Suppressor macrophage treated with lipopolysaccharide for 4 hours (primary cell): ENCODE measurements at regions not wholly inside any gene's neighbourhood (a gene's known extent, or its start where the extent isn't known, plus 50 kb on each side); places are given as distances from the start of the nearest gene placed in this dataset.
A peak's percentile ranks its signal among the peaks of the same experiment; 100 is the strongest.

Experiments used
- DNase-seq: peaks from one replicate; pipeline ENCODE4 v3.0.0-alpha.2; 2020

DNA sequence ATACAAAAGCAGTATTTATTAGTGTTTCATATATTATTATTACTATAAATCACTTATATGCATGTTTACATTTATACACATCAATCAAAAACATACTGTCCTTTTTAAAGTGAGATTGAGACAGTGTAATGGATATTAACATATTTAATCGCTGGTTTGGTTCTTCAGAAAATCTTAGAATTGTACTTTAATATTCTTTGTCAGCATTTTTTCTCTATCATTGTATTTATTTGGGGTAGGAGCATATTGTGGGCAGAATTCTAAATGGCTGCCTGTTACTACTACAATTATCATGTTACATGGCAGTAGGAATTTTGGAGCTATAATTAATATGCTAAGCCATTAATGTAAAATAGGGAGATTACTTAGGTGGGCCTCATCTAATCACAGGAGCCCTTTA lies 722.6 kb downstream of the TLR4 start:
- DNase-seq, result no peak

DNA sequence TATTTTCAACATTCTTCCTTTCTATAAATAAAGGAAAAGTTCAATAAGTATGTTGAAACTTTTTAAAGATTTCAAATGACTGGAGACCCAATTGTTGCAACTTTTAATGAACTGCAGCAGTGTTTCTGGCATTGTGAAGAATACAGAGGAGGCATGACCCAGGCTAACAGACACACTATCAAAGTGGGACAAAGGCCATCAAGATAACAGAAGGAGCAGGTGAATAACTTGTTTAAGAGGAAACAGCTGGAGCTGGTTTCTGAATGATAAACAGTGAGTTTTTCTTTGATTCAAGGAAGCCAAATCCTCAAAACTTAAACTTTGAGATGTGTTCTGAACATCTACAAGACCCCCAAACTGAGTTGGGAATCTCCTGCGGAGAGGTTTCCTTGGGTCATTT lies 734.6 kb downstream of the TLR4 start:
- no peak for DNase-seq

DNA sequence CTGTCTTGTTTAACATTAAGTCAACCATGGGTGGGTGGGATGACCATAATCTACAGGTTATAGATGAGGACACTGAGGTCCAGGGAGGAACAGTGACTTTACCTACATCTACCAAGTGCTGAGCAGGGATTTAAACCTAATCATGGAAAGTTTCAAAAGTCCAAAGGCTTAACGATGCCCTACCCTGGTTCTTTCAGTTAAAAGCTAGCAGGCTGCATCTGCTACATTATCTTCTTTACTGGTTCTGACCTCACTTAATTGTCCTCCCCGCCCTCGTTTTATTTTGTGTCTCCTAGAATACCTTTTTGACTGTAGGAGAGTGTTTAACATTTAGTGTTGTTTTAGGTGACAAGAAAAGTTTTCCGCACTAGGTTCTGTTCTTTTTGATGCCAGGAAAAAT lies 735.2 kb downstream of the TLR4 start:
- DNase-seq, result no peak

DNA sequence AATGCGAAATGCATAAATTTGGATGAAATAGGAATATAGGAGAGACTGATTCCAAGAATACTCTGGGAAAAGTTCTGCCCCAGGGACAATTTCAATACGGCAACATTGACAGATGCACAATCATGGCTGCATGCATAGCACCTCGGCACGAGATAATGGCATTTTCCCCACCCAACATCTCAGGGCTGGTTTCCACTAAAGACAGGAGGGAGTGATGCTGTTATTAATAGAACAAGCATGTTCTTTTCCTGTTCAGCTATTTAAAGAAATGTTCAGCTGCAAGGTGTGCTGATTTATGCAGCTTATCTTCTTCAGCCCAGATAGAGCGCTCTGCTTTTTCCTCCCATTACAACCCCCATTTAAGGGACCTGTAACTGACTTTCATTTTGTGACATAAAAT lies 740.2 kb downstream of the TLR4 start:
- no peak for DNase-seq

DNA sequence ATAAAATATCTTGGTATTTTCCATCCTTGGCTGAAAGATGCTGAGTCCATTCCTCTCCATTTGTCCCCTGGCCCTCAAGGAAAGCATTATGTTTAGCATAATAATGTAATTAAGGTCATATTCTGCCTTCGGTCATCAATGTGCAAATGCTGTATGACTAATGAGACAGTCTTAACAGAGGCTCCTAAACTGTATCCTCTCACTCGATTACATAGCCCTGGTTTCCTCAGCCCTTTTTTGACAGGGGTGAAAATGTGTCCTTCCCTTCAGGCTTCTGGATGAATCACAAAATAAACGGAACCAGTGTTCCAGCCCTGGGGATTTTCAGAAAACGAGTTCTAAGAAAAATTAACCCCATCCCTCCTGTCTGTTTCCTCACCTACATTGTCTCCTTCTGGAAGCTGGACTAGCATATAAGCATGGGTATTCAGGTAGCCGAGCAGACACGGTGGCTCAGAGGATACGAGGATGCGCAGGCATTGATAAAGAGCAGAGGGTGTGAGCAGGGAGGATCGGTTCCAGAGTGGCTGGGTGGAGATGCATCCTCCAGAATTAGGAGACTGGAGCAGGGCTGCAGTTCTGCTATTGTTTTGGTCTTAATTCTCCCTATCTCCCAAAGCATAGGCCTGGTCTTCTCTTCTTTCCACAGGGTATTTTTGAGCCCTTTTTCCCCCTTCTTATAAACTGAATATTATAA lies 742.9 kb downstream of the TLR4 start:
- no peak for DNase-seq

DNA sequence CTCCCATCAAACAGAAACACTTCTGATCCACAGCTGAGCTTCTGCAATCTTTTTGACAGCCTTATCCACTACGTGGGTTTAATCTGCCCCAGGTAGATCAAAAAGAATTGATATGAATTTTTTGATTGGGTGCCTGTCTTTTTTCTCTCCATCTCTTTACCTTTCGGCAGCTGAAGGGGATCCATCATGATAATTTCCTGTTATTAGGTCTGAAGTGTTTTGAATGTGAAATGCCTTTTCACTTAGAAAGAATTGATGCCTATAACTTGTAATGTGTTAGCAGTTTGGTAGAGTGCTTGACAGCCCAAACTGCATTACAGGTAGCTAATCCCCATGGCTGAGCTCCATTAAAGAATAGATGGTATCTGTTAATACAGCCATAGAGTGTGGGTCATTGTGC lies 745.4 kb downstream of the TLR4 start:
- no peak for DNase-seq

DNA sequence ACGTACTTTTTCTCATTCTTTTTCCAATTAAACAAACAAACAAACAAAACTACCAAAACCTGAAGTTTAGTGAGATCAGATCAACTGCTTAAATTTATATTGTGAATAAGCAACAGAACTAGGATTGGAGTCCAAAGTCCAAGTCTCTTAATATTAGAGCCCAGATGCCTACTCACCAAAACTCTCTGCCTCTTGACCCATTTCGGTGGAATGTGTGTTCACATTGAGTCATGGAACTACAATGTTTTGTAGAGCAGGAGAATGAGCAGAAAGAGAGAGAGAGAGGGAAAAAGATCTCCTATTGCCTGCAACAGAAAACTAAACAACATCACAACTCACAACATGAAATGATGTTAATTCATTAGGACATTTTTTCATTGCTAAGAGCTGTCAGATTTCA lies 751.1 kb downstream of the TLR4 start:
- no peak for DNase-seq

DNA sequence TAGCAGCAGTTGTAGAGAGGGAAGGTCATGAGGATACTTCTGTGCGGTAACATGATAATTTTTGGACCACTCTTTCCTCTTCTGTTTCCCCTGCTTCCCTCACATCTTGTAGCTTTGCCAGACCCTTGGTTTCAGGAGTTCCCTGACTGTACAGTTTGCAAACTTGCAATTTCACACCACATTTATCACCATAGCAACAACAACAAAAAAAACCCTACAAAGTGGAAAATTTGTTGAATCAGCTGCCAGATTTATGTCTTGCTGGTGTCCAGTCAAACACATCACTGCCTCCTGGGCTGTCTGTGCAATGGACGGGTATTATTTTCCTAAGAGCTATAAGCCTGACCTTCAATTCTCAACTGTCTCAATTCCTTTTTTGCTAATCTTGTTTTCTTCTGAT lies 751.6 kb downstream of the TLR4 start:
- no peak for DNase-seq

DNA sequence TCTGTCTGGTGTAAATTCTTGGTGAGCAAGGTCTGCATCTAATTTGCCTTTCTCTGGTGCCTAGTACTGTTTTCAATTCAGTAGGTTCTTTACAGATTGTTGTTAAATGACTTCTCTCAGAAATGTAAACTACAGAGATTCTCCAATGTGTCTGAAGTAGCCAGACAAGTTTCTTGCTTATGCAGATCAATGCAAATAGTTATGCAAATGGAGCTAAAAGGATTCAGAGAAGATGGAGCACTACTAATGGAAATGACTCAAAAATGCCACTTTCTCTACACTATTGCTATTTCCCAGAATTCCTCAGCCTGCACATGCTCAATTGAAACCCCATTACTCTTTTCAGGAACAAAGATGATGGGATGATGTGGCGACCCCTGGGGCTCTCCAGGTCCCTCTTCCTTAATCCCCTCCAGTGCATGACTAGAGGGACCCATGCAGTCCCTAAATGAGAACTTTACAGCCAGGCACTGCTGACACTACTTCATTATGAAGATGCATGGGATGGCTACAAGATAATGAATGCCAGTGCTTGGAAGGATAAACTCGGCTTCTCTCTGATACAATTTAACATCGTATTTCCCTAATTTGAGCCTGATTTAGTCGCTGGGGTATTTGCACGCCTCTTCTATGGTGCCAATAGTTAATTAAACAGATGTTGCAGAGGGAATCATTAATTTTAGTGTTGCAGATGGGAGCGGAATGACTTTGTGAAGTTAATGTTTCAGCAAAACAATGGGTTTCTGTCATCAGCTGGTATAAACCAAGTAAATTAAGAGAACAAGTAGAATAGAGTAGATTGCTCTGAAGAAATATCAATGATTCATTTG lies 753.2 kb downstream of the TLR4 start:
- DNase-seq, result no peak

DNA sequence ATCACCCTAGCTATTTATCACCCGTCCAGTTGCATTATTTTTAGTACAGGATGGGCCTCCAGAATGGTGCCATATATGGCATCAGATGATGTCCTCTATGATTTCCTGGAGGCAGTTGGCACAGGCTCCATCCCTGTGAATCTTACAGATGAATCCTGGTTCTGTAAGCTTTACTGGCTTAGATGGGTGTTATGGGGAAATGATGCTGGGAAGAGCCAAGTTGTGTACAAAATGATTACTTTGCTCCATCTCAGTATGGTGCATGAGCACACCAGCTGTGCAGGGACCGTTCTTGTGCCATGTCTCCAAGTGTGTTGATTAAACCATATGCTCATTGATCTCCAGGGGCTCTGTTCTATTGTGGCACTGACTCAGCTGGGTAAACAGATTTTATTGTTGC lies 755.7 kb downstream of the TLR4 start:
- no peak for DNase-seq

DNA sequence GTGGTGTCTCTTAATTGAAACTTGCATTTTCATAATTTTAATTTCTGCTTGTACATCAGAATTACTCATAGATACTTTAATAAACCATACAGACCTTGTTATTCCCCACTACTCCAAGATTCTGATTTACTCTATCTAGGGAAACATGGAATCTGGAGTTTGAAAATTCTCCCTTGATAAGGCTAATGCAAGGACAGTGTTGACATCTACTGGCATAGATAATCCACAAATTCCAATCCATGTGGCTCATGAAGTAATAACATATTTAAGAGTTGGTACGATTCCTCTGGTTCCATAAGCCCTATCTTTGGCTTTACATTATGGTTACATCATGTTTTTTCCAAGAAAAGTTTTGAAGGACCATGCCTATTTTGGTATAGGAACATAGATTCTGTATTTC lies 759.2 kb downstream of the TLR4 start:
- no peak for DNase-seq

DNA sequence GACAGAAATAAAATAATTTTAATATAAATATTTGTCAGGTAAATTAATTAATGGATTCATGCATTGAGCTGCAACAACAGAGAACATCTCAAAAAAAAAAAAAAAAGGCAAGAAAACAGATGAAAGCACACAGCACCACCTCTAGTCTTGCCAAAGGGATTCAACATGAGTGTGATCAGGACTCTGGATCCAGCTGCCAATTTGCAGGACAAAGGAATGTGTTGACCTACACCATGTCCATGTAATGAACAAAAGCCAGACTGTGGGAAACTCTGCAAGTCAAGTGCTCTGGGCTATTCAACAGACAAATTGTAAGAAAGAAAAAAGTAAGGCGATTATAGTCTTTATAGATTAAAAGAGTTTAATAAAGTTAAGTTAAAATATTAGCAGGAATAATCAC lies 769.3 kb downstream of the TLR4 start:
- DNase-seq, result no peak

DNA sequence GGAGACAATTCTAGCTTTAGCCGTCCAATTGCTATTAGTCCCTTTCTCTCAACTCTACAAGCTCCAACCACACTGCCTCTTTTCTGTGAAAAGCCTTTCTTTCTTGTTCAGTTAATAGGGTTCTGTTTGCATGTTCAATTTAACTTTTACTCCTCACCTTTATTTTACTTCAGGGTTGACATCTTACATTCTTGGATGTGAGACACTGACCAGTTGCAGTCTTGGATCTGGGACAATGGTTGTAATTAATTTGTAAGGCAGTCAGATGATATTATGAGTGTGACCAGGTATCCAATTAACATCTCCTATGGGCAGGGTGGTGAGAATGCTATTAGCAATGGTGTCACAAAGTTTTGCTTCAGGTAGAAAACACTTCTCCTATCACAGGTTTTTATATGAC lies 774.5 kb downstream of the TLR4 start:
- no peak for DNase-seq

DNA sequence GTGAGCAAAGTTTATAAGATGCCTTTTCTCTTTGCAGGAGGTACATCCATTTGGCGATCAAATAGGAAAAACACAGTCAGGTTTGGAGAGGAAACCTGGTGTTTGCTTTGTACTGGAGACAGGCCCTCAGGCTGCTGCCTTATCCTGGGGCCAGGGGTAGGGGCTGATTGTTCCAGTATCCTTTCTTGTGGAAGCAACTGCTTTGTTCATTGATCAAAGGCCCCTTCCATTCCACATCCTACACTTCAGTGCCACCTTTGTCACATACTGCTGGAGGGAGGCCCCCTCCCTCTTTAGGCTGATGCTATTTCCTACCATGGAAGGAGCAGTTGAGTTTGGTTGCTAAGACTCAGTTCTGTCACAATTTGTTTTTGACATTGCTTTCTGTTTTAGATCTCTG lies 778.1 kb downstream of the TLR4 start:
- no peak for DNase-seq

DNA sequence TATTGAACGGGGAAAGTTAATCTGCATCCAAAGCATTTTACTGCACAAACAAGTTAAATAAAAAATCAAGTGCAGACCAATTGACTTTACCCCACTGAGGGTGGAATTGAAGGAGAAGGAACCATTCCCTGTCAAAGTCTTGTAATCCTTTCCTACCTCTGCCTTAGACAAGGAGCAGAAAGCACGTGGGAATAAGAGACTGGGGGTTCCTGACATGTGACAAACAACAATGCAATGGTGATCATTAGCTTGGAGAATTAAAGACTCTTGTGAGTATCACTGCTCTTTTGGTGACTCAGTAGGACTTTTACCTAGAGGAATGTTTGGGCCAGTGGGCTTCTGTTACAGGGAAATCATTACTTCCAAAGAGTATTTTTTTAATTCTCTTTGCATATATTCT lies 779.5 kb downstream of the TLR4 start:
- DNase-seq, result no peak

DNA sequence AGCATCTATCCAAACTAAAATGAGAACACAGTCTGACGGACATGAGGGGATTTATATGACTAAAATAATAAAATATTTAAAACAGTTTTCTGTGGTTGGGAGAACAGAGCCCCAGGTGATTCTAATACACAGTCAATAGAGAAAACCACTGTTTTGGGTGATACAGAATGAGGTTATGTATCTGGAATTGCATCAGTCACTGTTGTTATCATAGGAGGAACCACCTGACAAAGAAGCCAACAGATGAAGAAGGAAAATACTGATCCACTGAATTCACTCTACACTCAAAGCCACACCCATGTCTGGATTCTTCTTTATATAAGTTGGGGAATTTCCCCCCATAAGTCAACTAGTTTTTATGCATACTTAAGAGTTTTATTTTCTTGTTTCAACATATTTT lies 799.0 kb downstream of the TLR4 start:
- DNase-seq, result no peak

DNA sequence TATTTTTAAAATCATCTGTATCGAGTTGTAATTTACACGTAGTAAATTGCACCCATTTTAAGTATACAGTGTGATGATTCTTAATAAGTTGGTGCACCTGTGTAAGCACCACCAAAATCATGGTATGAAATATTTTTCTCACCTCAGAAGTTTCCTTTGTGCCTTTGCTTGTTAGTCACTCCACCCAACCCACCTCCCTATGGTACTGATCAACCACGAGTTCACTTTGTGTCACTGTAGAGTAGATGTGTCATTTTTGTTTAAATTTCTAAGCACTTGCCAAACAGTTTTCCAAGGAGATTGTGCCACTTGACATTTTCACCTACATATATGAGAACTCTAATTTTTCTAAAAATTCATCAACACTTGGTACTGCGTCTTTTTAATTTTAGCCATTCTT lies 806.5 kb downstream of the TLR4 start:
- no peak for DNase-seq

DNA sequence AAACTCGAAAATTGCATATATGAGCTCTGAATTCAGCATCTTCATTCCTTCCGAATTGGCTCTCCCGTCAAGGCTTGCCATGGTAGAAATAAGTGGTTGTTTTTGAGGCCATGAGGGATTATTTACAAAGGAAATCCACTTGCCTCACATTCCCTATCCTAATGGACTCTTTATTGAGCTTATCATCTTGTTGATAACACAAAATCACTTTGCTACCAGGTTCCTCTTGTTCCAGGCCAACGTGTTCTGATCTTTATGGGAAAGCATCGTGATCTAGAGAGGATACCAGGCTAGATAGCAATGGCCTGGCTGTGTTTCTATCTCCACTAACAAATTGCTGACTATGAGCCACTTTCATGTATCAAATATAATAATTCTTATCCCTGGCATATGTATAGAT lies 811.7 kb downstream of the TLR4 start:
- DNase-seq, result no peak

DNA sequence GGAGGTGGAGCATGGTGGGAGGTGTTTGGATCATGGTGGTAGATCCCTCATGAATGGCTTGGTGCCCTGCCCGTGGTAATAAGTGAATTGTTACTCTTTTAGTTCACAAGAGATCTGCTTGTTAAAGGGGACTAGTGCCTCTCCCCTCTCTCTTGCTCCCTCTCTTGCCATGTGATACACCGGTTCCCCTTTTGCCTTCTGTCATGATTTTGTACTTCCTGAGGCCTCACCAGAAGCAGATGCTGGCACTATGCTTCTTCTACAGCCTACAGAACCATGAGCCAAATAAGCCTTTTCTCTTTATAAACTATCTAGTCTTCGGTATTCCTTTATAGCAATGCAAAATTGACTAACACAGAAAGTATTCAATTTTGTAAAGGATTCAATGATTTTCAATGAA lies 817.1 kb downstream of the TLR4 start:
- no peak for DNase-seq

DNA sequence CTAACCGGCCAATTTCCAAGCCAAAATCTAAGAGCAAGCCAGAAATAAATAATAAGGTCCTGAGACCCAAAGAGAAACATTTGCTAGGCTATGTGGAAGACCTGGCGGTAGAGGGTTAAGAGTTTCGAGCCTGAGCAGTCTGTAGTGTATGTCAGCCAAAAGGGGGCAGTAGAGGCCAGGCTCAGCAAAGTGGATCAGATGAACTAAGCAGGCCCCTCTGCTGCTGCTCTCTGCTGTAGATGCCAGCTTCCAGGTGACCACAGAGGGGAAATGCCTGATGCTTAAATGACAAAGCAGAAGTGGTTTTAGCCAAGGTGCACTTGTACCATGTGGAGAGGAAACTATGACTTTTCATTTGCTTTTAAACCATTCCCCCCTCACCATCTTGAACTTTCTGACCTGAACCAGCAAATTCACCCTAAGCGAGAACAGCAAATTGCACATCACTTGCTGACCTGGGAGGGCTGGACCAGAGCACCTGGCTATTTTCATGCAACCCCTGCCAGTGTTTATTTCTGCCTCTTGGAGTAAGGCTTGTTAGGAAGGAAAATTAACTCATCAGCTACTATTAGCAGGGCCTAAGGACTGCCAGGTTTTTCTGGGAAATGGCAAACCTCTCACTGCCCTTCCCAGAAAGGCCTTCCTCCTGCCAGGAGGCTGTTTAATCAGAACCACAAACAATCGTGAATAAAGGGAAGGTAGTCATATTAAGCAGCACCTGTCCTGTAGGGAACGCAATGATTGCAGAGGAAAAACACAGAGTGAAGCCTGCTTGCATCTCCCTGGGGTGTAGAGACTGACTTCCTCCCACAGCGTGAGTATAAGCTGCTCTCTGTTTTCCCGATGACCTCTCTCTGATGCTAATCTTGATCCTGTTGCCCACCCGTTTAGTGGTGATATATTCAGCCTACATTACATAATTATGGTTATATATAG lies 818.2 kb downstream of the TLR4 start:
- DNase-seq, result peak; percentile 50

DNA sequence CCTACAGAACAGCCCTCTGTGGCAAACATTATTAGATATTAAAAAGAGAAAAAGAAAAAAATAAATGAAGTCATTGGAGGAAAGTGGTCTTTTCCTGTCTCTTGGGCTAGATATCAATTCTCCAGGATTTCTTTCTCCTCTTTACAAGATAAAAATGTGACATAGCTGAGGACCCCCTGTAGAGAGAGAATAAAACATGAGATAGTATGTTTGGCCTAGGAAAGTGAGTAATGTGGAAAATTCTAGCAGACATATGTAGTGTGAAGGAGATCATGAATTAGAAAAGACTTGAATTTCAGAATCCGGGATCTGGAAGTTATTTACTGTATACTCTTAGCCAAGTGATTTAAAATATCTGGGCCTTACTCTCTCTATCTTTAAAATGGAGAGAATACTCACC lies 823.1 kb downstream of the TLR4 start:
- no peak for DNase-seq

DNA sequence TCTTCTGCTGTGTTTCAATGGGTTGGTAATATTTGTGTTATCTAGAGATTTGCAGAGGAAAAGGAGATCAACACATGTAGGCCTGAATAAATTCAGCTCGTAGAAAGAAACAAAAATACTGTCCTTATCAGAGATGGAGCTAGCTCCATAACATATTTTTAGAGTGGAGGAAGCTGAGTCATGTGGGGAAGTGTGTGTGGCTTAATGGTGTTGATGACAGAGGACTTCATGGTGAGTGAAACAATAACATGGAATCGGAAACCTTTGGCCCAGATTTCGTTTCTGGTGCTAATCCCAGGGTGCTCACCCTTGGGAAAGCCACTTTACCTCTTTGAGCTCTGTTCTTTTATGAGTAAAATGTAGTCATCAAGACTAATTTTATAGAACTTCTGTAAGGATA lies 825.0 kb downstream of the TLR4 start:
- peak; percentile 26 for DNase-seq

DNA sequence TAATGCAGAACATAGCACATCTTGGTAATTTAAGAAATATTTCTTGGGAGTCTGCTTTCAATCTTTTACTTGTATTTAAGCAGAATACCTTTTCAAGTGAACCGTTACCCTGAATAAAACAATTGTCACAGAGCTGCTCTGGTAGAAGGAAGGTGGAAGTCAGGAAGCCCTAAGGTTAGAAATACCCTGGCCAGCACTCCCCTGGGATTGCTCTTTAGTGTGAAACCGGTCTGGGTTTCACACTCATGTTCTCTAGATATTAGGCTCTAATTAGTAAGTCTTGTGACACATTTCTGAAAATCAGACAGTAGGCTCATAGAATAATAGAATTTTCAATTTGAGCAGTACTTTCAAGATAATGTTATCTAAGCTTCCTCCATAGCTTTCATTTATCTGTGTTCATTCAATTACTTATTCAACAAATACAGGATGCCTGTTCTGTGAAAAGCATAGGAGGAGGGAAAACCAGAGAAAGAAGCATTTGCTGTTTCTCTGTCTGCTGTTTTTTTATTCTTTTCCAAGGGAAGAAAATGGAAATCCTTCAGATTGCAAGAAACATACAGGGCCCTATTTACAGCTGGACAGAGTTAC lies 825.5 kb downstream of the TLR4 start:
- no peak for DNase-seq
